COR-L47 (cell line): ENCODE measurements at regions not wholly inside any gene's neighbourhood (a gene's known extent, or its start where the extent isn't known, plus 50 kb on each side); places are given as distances from the start of the nearest gene placed in this dataset.
"Not testable (repeated sequence)": the region's sequence is repeated elsewhere in the genome, so short reads cannot be mapped to it uniquely, and the experiment has no call there.

Source experiments
- DNase-seq: peaks from one replicate; lab custom pipeline; 2025; lab: John Stamatoyannopoulos, UW

DNA sequence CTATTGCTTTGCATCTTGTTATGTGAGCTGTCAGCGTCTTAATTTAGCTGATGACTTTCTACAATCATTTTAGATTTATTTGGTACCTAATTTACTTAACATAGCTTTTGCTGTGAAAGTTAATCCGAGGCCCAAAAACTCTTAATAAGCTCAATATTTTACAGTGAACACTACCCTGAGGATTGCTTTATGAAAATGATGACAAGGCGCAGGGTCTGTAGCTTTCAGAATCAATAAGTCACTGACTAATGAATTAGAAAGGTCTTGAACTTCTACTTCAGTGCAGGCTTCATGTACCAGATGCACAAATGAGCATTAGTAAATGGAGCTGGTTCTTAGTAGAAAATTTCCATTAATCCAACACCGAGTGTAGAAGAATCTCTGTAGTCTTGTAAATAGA, 81.4 kb upstream of the ZNF366 start:
- no peak for DNase-seq

DNA sequence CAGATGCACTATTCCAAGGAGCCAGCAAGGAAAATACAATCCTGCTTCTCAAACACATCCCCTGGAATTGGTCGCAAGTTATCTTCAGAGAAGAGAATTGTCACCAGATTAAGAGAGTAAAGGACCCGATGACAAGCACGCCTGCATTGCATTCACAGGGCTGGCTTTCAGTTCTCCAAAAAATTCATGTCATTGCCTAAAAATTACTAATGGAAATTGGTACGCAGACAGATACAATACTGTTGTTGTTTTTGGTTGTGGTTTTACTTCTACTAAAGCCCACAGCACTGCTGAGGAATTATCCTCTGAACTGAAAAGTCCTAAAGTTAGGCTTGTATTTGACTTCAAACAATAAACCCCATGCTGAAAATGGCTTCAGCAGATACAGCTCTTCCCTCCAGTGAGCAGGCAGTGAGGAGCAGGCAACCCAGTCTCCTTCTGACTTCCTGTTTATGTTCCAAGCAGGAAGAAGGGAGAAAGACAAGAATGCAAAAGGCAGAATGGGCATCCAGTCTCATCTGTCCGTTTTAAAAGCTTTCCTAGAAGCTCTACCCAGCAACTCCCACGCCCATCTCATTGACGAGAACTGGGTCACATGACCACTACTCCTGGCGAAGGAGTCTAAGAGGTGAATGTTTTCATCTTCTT, 80.6 kb upstream of the ZNF366 start:
- DNase-seq: no peak

DNA sequence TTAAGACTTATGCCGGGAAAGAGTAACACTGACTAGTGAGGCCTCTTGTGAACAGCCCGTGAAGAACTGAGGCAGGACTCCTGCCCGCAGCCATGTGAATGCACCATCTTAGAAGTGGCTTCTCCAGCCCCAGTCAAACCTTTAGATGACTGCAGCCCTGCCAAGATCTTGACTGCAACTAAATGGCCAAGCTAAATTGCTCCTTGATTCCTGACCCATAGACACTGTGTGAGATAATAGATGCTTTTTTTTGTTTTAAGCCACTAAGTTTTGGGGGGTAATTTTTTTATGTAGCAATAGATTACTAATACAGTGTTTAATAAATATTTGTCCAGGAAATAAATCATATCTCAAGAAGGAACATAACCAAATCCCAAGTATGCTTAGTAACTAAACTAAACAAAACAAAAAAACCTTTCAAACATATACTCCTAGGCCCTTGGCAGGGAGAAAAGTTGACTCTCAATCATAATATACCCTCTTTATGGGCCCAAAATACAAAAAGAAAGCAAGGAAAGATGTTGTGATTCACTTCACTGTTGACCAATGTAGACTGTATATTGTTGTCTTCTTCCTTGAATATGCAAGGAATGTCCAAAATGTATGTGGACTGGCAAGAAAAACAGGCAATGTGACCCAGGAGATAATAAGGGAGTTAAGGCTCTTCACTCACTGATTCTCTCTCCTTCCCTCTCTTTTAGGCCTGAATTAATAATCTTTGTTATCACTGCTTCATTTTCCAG, 79.7 kb upstream of the ZNF366 start:
- no peak for DNase-seq

DNA sequence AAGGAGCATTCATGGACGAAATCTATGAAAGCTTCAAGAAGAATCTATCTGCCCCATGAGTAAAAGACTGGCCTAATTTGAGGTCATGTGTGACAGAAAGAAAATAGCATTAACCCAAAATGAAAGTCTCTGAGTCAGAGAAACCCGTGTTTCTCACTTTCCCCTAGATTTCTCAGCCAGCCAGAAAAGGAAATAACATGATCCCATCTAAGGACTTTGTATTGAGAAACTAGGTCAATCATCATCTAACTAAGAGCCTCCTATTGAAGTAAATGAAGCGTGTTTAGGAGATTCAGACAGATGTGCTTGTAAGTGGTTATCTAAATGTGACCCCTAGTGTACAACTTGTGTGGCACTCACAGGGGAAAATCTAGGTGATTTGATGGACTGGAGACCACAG, 77.3 kb upstream of the ZNF366 start:
- DNase-seq: no peak

DNA sequence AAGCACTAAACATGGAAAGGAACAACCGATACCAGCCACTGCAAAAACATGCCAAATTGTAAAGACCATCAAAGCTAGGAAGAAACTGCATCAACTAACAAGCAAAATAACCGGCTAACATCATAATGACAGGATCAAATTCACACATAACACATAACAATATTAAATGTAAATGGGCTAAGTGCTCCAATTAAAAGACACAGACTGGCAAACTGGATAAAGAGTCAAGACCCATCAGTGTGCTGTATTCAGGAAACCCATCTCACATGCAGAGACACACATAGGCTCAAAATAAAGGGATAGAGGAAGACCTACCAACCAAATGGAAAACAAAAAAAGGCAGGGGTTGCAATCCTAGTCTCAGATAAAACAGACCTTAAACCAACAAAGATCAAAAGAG, 72.1 kb upstream of the ZNF366 start:
- DNase-seq: not testable (repeated sequence)

DNA sequence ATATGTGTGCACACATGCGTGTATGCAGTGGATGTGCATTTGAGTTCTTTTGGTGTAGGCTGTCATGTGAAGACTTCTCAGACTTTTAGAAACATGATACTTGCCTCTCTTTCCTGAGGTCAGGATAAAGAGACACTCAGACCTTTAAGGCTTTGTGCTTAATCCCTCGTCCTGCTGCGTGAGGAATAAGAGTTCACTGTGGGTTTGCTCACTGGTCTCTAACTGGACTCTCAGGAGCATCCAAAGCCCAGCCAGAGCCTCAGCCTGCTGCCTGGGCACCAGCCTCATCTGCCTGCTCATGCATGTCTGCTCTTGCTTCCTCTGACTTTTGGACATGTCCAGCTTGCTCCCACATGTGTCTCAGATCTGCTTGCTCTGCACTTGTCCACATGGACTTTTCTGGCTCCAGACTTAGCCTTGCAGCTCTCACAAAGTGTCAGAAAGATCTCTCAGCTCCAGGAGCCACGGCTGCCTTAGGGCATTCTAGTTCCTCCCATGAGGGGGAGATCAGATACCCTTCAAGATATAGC, 65.1 kb upstream of the ZNF366 start:
- no peak for DNase-seq

DNA sequence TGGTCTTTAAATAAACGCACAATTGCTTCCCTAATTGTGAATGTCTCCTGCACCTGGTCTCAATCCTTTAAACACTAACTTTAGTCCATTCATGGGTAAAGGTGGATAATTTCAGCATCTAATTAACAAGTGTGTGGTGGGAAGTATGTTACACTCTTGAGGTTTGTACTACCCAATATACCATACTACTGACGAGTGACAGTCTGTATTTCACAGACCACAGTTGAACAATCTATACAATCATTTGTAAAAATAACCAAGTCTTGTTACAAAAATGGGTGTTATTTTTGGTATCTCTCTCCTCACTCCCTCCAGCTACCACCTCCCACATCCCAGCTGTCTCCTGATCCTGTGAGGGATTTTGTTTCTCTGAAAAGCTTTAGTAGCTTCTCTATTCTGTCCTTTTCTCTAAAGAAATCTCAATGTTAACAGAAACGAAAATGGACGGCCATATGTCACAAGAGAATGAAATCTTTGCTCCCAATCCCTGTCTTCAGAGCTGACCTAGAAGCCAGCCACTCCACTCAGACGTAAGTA, 62.3 kb upstream of the ZNF366 start:
- DNase-seq: no peak

DNA sequence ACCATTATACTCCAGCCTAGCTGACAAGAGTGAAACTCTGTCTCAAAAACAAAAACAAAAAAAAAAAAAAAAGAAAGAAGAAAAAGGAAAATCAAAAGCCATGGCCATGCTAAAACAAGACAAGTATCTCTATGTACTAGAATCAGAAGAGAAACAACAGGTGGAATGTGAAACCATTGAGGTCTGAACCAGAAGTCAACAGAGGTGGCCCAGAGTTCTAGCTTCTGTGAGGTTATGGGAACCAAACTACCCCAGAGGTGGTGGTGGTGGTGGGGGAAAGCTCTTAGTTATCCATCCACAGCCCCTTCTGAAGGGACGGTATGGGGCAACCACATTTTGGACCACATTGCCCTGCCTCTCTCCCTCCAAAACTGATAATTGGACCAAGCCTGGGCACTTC, 59.5 kb upstream of the ZNF366 start:
- no peak for DNase-seq

DNA sequence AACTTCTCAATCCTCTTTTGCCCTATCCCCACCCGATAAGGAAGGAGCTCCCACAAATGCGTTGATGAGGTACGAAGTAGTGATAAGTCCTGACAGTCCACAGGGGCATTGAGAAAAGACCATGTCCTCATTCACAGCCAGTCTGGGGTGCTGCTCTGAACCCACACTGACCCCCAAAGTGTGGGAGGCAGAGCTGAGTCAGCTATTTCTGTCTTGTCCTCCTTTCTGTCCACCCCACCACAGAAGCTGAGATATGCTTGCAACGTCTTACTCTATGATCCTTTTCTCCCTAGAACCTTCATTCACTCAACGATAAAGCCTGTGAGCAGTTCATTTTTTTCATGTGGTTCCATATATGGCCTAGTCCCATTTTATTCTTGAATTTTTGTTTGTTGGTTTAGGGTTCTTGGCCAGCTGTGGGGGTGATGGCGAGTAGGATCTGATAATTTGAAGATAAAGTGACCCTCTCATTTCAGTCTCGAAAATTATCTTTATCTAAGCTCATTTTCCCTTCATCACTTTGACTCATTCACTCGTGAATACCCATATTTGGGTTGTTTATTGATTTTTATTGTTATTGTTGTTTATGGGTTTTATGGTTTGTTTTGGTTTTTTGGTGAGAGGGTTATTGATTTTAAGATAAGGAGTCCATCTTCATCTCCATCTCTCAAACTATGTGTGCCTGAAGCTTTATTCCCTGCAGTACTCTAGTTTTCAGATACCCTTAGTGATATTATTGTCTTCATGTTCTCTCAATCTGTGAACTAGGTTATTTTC, 58.5 kb upstream of the ZNF366 start:
- DNase-seq: no peak

DNA sequence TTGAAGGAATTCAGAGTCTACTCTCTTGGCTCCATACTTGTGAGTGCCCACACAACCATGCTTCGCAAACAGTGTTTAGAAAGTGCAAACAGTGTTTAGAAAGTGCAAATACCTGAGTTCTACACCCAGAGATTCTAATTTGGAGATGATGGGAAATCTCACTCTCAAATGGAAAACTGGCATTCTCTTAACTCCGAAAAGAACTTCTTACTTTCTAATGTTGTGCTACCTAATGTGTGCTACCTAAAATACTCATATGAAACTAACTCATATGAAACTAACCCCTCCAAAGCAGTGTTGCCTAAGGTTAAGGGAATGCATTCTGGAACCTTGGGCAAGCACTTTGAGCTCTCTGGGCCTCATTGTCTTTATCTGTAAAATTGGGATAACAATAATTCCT, 55.5 kb upstream of the ZNF366 start:
- no peak for DNase-seq

DNA sequence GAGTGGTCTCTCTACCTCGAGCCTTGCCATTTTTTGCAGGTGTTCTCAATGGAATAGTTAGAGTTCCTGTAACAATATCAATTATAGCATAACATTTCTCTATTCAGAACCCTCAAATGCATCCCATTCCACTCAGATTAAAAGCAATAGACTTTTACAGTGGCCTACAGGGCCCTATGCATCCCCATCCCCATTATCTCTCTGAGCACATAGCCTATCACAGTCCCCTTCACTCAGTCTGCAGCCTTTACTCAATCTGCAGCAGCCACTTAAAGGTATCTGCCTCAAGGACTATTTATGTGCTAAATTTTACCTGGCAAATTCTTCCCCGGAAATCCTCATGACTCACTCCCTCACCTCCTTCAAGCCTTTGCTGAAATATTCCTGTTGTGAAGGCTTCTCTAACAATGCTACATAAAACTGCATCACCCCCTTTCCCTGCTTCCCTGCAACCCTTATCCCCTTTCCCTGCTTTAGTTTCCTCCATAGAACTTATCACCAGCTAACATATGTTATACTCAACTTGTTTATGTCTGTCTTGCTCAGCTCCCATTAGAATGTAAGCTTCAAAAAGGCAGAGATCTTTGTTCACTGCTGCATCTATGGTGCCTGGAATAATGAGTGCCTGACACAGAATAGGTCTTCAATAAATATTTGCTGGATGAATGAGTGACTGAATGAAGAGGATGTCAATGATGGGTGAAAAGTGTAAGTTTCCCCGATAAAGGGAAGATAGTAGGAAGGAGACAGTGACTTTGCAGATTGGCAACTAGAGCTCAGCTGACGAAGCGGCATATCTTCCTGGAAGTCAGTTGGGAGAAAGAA, 54.1 kb upstream of the ZNF366 start:
- no peak for DNase-seq

DNA sequence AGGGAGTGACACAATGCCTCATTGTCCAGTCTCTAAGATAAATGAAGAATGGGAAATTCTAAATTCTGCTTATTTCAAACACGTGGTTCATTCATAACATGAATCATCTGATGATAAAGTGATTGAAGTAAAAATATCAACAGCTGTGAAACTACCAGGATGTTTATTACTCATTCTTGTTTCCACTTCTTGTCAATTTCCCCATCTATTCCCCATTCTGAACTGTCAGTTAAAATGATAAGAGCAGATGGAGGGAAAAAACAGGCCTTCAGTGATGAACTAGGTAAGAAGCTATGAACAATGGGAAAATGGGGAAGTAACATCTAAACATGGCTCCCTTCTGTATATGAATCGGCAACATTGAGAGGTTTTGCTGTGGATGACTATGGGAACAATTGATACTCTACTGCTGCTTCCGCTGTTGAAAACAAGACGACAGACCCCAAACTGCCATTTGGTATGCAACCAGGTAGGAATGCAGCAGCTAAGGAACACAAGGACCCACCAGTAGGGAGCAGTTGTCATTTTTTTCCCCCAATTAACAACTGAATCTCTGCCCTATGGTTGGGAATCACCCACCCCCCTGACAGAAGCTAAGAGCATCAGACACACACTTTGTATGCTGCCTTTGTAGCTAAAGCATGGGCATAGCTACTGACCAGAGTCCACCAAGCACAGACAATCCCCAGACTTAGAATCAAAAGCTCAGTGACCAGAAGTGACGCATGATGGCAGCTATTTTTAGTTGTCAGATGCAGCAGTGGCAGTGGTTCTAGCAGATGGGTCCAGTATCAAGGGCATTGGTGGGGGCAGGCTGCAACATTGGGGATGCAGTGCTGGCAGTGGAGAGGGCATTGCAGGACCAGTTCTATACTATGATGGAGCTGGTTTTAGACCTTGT, 52.9 kb upstream of the ZNF366 start:
- DNase-seq: no peak

DNA sequence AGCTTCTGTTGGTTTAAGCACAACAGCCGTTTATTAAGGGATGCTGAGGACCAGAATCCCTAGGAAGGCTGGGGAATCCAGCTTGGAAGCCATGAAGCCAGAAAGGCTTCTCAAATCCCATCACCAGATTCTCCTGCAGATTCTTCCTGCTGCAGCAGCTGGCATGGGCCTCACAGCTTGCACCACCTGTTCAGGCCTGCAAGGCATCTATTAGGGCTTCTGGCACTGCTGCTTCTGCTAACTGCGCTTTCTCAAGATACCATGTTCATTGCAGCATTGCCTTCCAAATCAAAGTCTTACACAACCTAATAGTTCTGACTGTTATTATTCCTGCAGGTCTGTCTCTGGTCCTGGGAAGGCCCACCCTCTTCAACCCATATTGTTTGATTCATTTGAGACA, 51.2 kb upstream of the ZNF366 start:
- no peak for DNase-seq

DNA sequence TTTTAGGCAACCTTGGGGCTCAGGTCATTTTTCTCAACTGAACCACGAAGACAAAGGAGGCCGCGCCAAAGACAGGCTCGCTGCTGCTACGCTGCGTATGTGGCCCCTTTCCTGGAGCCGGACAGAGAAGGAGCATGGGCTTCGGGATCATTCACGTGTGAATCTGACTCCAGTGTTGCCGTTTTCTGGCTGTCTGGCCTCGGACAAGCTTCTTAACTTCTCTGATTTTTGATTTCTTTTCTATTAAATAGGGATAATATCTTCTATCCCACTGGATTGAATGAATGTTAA, 50.8 kb upstream of the ZNF366 start:
- no peak for DNase-seq

DNA sequence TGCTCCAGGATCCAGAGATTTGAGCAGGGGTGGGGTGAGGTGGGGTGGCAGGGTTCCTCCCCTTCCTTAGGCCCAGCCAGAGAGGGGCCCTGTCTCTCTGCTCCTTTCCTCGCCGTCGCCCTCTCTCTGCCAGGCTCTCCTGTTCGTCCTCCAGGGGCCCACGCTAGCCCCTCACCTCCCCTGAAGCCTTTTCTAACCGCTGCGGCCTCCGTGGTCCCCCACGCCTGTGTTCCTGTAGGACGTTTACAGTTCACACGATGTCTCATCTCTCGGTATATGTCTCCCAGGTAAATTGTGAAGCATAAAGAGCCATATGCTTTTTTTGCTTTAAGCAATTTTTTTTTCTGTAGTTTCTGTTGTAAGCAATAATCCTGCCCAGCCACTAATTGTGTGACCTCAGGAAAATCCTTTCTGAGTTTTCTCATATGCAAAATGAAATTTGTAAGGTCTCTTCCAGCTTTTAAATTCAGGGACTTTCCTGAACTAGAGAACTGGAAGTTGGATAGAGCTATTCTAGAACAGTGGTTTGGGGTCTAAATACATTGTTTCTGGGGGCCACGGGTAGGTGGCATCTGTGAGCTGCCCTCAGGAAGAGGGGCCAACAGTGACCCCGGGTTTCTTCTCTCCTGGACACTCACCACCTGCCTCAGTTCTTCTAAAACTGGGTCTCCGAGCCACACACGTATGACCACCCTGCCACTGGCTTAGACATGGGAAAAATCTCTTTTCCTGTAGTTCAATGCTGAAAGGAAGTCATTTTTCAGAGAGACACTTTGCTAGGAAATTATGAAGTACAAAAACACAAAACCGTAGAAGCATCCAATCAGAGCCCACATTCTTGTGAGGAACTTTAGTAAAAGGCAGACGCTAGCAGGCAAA, 50.2 kb upstream of the ZNF366 start:
- DNase-seq: no peak
